G401.6 (cell line): ENCODE measurements at regions not wholly inside any gene's neighbourhood (a gene's known extent, or its start where the extent isn't known, plus 50 kb on each side); places are given as distances from the start of the nearest gene placed in this dataset.

Experiments
- FAIRE-seq: peaks from 2 replicates; lab custom pipeline; 2012; peaks lifted over from hg19 to GRCh38; lab: Jason Lieb, UNC

DNA sequence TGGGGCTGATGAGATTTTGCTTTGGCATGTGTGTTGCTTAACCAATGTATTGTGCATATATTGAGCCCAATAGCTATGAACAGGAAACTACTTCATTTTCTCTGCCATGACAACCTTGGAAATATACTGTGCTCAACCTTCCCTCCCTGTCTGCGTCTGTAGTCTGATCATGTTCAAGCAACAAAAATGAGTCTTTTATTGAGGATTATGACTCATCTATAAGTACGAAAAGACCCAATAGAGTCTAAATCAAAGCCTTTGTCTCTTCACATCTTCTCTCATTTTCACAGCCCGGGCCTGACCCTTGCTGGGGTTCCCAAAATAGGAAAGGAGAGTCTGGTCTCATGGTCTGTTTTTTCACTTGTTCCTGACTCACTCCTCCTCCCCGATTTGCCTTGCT is 158.2 kb downstream of the CAND1 start:
- FAIRE-seq, result no peak

DNA sequence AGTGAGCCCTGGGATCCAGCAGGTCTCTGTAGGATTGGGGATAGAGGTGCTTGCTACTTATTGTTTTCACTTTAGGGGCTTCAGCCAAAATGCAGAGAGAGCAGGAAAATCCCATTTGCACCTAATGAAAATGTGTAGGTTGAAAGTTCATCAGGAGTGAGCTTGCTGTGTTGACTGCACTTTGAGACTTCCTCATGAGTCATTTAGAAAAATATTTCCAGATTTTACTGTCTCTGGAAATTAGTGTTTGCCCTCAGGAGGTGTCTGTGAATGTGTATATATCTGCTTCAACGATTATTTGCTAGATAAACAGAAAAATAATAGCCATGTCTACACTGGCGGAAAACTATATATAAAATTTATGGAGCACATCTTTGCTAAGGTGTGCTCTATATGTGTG is 159.3 kb downstream of the CAND1 start:
- no peak for FAIRE-seq

DNA sequence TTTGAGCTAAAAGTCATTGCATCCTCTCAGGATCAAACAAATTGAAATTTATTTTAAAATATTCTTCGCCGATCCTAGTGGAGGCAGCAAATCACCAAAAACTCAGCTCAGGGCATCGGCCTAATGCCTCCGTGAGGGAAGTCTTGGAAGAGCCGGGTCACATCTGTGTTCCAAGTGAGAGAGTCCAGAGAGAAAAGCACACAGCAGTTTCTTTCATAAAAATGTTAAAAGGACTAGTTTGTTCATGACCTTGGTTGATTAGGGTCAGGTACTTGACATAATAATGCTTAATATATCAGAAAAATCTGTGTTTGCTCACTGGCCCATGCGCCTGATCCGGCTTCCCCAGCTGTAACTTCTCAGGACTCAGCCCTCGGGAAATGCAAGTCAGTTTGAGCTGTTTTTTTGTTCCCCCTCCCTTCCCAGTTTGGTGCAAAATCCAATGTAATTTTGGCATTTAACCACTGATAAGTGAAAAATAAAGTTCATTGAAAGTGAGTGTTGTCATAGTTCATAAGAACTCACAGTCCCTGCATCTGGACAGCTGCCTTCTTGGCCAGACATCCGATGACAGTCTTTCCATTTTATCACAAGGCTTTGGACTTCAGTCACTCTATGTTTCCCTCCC is 161.7 kb downstream of the CAND1 start:
- FAIRE-seq, result no peak

DNA sequence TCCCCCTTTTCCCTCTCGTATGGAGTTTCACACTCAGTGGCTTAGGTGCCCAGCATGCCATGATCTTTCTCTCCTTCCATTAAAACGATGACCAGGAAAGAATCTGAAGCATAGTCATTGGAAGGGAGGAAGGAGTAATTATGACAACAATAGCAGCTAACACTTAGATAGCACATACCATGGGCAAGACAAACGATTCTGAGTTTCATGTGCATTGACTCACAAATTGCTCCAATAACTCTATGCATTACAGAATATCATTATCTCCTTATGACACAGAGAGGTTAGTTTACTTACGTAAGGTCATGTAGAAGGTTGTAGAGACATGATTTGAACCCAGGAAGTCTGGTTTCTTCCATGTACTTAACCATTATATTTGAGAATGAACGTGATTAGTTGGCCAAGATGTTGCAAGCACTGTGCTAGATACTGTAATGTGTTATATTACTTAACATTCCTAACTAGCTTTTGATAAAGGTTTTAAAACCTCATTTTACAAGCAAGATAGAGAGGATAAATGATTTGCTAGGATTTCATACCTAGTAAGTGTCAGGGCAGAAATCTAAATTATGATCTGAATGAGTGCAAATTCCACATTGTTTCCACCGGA is 162.4 kb downstream of the CAND1 start:
- no peak for FAIRE-seq

DNA sequence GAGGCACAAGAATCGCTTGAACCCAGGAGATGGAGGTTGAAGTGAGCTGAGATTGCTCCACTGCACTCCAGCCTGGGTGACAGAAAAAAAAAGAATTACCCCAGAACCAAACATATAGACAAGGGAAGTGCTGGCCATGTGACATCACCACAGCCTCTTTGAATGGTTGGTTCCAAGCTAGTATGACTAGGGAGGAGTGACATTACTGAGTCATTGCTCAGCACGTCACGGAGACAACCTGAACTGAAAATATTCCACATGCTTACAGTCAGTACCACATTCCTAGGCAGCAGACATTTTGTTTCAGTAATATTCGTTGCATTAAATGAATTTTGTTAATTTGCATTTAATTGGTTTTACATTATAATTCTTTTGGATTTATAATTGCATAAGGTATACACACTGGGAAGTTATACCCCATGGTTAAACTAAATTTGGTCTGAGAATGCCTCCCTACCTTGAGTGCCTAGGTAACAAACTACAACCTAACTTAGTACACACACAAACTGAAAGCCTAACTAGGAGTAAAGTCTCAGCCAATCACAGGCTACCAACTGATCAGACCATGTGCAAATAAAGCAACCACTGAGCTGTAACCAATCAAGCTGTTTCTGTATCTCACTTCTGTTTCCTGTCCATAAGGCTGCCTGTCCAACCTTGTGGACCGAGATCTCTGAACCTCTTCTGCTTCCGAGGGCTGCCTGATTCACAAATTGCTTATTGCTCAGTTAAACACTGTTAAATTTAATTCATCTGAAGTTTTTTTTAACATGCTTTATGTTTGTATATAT is 164.4 kb downstream of the CAND1 start:
- no peak for FAIRE-seq

DNA sequence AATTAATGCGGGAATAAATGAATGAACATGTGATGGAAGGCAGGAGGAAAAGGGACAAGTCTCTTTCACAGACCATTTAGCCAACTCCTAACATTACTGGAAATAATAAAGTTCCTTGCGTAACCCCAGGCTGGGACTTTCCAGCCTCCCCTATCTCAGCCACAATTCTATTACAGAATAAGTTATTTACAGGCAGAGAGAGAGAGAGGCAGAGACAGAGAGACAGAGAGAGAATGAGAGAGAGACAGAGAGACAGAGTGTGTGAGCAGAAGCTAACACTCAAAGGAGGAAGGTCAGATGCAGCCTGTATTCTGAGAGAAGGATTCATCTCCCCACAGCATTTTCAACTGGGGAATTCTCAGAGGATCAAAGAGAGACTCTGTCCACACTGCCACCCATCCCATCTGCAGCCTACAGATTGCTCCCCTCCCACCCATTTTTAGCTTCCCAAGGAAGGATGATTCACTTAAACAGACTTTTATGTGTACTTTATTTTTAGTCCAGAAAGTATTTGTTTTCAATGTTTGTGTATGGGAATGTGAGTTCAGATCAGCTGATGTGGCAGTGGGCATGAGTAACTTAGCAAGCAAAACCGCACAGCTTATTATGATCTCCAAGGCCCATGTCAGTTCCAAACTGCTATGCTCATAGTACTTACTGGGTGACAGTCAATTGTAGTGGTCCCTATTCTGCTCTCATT is 165.7 kb downstream of the CAND1 start:
- no peak for FAIRE-seq

DNA sequence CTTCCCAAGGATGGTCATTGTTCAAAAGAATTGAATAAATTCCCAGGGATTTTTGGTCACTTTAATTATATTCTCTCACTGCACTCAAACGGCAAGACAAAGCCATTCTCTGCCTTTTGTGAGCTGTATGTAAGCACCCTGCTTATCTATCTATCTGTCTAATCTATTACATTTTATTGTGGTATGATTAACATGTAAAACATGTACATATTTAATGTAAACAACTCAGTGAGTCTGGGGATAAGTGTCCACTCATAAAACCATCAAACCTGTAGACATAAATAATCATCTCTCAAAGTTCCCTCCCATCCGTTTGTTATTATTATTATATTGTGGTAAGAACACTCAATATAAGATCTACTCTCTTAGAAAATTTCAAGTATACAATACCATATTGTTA is 167.1 kb downstream of the CAND1 start:
- FAIRE-seq, result no peak

DNA sequence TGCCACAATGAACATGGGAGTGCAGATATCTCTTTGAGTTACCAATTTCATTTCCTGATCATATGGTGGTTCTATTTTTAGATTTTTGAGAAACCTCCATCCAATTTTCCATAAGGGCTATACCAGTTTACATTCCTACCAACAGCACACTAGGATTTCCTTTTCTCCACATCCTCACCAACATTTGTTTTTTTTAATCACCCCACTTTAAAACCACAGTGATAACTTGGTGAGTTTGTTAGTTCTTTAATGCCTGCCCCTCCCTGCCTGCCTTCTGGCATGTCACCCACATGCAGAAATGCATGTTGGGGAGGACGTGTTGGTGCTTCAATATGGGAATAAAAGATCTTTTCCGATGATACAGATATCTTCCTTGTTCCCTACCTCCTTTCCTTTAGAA is 167.9 kb downstream of the CAND1 start:
- no peak for FAIRE-seq

DNA sequence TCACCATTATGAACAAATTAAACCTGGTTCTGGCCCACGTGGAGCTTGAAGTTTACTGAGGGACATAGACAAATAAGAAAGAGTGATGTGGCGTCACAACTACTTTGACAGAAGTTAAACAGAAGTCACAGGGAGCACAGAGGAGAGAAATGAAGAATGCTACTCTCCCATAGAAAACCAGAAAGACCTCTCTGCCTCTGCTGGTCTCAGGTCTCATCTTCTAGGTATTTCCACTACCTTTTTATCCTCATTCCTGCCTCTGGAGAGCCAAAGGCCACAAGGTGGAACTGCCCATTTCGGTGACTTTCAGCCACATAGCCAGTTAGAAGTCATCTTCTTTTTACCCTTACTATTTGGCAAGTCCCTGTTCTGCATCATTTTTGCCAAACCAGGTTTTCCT is 170.5 kb downstream of the CAND1 start:
- FAIRE-seq, result no peak

DNA sequence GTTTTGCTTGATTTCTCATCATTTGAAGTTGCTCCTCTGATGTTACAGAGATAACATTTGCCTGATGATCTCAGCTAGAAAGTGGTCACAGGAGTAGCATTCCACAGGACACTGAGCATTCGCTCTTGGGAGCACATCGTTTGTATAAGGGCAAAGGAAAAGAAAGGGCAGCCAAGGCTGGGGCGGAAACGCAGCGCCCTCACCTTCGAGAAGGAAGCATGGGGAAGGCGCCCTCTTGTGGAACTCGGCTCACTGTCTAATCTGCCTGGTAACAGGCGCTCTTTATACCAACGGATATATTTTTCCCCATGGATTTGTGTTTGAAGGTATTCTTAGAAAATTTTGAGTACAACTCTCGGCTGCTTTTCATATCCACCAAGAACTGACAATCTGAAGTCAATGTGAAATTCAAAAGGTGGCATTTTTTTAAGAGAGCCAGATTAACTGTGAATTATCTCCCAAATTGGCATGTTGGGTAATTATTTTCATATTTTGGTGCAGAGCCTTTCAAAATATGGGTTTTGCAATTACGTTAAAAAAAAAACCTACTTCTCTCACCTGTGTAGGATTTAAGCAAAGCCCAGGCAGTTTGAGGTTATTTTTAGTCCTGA is 172.7 kb downstream of the CAND1 start:
- FAIRE-seq, result peak; percentile 80

DNA sequence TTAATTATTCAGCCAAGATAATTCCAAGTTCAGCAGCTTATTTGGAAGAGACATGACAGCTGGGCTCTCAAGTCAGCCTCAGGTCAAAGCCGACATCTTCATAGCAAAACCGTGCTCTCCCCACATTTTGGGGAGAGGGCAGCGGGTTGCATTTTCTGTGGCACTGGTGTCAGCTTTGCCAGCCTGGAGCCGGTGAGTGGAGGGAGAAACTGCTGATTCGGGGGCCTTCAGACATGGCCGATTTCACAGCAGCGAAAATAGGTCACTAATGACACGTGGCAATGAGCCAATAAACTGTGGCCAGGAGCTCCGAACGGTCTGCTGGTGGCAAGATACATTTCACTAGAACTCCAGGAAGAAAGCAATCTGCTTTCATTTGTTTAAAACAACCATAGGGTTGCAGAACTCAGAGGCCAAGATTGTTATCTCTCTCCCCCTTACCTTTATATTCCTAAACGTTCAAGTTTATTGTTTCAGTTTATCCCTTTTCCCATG is 173.2 kb downstream of the CAND1 start:
- FAIRE-seq, result no peak

DNA sequence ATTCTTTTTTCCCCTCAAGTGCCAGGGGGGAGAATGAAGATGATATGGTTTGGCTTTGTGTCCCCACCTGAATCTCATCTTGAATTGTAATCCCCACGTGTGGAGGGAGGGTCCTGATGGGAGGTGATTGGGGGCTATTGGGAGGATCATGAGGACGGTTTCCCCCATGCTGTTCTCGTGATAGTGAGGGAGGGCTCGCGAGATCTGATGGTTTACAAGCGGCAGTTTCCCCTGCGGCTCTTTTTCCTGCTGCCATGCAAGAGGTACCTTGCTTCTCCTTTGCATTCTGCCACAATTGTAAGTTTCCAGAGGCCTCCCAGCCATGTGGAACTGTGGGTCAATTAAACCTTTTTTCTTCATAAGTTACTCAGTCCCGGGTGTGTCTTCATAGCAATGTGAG is 173.7 kb downstream of the CAND1 start:
- FAIRE-seq, result no peak

DNA sequence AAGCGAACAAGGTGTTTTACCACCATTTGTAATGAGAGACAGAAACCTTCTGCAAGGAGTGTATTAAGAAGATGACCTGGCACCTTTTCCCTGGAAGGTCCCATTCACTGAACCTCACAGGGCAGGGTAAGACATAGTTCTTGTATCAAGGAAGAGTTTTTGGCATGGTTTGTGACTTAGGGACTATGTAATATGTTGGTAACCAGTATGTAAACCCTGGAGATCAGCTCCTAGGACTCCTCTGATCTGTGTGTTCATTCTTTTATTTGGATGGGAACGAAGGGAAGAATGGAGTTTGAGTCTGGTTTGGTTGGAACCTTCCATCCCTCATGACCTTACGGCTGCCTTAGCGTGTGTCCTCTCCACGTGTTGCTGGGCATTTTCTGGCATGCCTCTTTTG is 175.4 kb downstream of the CAND1 start:
- no peak for FAIRE-seq

DNA sequence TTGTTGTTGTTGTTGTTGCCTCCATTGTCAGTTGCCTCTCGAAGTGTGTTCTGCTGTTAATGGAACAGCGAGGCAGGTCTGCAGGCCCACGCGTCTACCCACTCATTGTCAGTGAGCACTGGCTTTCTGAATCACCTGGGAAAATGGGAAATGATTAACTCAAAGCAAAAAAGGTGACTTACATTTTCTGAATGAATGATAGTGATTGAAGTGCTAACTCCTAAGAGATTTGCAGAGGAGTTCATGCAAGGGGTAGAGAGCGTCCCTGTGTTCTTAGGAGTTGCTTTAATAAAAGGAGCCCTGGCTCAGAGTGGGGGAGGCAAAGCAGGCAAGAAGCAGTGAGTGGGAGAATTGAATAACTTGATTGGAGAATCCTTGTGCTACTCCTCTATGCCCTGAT is 177.6 kb downstream of the CAND1 start:
- no peak for FAIRE-seq

DNA sequence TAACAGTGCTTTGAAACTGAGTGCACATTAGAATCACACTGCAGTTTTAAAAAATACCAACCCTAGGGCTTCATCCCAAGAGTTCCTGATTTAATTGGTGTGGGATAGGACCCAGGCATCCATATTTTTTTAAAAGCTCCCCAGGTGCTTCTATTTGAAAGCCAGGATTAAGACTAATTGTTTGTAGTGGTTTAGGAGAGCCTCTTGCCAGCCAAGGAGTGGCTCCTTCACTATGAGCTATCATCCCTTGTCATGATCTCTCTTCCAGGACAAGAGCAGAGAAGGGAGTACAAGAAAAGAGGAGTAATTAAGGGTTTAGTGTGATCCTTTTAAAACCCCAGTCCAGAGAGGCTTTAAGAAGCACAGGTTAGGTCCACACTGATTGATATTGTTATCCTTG is 178.0 kb downstream of the CAND1 start:
- no peak for FAIRE-seq

DNA sequence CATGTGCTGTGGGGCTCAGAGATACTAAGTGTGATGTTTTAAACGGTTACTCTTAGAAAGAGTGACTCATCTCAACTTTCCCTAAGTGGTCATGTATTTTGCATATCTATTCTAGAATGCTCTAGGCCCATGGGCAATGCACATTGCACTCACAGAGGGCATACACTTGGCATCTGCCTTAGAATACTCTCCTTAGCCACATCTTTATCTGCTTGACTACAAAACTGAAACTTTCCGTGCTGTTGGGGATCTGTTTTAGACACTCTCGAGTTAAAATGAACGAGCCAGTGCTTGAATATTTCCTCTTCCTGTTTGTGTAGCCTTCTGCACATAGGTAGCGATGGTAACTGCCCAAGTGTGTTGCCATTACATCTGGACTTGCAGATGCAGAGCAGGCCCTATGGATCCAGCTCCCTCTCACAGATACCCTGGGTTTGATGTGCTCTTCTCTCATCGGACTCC is 180.5 kb downstream of the CAND1 start:
- FAIRE-seq, result no peak

DNA sequence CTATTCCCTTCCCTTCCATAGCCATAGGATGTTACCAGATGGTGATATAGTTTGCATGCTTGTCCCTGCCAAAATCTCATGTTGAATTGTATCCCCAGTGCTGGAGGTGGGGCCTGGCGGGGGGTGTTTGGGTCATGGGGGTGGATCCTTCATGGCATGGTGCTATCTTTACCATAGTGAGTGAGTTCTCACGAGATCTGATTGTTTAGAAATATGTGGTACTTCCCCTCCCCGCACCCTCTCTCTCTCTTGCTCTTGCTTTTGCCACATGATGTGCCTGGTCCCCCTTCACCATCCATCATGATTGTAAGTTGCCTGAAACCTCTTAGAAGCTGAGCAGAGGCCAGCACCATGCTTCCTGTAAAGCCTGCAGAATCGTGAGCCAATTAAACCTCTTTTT is 181.3 kb downstream of the CAND1 start:
- no peak for FAIRE-seq

DNA sequence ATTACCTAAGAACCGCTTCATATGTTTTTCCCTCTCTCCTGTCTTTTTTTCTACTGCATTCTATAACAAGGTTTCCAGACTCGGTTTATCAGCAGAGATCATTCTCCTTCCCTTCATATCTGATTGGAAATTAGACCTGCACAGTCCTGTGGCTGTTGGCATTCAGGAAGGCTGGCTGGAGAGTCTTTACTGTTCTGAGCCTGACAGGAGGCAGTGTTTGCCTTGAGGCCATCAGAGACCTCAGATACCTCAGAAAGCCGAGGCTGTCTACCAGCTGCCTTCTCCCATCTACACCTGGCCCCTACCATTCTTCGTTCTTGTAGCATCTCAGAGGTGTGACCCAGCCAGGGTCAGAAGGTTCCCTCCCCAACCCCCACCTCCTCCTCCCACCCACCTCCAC is 182.0 kb downstream of the CAND1 start:
- no peak for FAIRE-seq

DNA sequence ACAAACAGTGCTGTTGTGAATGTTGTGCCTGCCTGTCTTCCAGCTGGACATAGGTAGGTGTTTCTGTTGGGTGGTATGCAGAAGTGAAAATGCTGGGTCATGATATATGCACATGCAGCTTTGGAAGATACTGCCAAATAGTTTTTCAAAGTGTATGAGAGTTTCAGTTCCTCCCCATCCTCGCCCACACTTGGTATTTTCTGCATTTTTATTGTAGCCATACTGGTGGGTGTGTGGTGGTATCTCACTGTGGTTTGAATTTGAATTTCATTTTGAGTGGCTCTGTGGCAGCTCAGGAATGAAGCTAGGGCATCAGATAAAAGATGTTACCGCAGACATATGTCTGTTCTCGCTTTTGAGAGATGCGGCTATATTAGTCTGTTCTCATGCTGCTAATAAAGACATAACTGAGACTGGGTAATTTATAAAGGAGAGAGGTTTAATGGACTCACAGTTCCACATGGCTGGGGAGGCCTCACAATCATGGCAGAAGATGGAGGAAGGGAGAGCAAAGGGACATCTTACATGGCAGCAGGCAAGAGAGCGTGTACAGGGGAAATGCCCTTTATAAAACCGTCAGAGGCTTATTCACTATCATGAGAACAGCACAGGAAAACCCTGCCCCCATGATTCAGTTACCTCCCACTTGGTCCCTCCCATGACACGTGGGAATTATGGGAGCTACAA is 183.1 kb downstream of the CAND1 start:
- FAIRE-seq, result no peak

DNA sequence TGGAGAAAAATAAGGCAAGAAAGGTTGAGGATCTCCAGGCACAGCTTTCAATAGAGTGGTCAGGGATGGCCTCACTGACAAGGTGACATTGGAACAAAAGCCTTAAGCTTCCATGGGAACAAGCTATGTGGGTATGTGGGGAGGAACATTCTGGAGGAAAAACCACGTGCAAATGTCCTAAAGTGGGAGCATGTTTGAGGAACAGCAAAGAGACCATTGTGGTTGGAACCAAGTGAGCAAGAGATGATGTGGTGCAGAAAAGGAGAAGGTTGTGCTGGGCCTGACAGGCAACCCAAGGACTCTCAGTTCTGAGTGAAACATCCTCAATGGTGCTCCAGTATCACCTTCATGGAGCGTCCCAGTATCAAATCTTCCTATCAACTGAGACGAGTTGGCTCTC is 184.0 kb downstream of the CAND1 start:
- no peak for FAIRE-seq

DNA sequence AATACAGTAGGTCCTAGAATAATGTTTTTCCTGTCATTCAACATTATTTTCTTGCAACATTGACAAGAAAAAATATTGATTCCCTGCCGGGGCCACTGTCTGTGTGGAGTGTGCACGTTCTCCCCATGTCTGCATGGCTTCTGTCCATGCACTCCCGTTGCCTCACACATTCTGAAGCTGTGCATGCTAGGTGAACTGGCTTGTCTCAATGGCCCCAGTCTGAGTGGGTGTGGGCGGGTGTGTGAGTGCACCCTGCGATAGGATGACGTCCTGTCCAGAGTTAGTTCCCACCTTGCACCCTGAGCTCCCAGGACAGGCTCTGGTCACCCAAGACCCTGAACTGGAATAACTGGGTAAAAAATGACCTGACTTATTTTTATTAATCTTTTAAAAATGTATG is 186.1 kb downstream of the CAND1 start:
- no peak for FAIRE-seq

DNA sequence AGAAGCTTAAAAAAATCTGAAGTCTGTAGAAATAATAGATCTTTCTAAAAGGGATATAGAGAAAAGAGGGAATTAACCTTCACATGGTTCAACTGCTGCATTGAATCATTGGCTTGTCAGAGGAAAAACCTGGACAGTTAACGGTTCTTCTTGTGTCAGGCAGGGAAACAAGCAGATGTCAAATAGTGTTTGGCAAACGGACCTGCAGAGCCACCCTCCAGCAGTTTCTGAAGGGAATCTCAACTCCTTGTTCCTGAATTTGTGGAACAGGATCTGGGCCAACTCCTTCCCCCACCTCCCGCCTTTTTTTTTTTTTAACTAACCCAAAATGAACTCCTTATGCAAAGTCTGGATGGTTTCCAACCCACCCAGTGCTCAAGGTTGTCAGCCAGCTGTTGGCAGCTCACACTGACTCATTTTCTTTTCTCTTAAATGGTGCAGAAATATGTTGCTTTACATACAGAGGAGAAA is 187.3 kb downstream of the CAND1 start:
- no peak for FAIRE-seq
